Thyroid gland (tissue), 4 donors: ENCODE measurements at regions not wholly inside any gene's neighbourhood (a gene's known extent, or its start where the extent isn't known, plus 50 kb on each side); places are given as distances from the start of the nearest gene placed in this dataset.

ENCODE experiments used
- DNase-seq, 2 donors: peaks; one replicate each; pipeline ENCODE4 v3.0.0-alpha.2; 2019
- H3K27ac ChIP-seq, 3 donors: fragments of 200-600 bp; sonication (generic); 1 replicate in 2 of 3; 2 replicates in 1 of 3; pipeline ENCODE4 v1.5.1; 2016 to 2019; ENCODE audit warnings: mild to moderate bottlenecking in 1 of 3, moderate library complexity in 1 of 3
- H3K27me3 ChIP-seq: fragments of 200-600 bp; sonication (generic); one replicate; pipeline ENCODE4 v1.5.1; 2019
- H3K36me3 ChIP-seq, 2 donors: fragments of 200-600 bp; sonication (generic); one replicate each; pipeline ENCODE4 v1.5.1; 2016 to 2019
- H3K4me1 ChIP-seq, 2 donors: fragments of 200-600 bp; sonication (generic); one replicate each; pipeline ENCODE4 v1.5.1; 2017 to 2019
- H3K4me3 ChIP-seq, 3 donors: fragments of 200-600 bp; sonication (generic); replicated peaks in 1 of 3; 1 replicate in 2 of 3; 2 replicates in 1 of 3; pipeline ENCODE4 v1.5.1; 2016; ENCODE audit warnings: mild to moderate bottlenecking in 1 of 3
- H3K9me3 ChIP-seq: fragments of 200-600 bp; sonication (generic); one replicate; pipeline ENCODE4 v1.5.1; 2017
- POLR2A ChIP-seq, 2 donors: fragments of 450-650 bp; IDR thresholded peaks; one replicate each; pipeline ENCODE4 v1.6.1; 2017; ENCODE audit warnings: antibody characterized with exemption in 2 of 2, mild to moderate bottlenecking in 2 of 2, moderate library complexity in 1 of 2
- WGBS, 2 donors: methylation state at CpG; one replicate each; pipeline ENCODE4 v1.1.5; 2017; 5-methylcytosine and 5-hydroxymethylcytosine counted together
- intact Hi-C: fragments of 100-400 bp; cut with DNase I; formaldehyde crosslinking; loops from one replicate; pipeline ENCODE4 v1.15.1; 2023
- TF ChIP-seq, protein P1 (sequence below), 6 experiments: fragments of 200-600 bp in 3 of 6; fragments of 450-650 bp in 3 of 6; sonication (generic) in 3 of 6; IDR thresholded peaks; one replicate each; pipeline ENCODE4 v1.5.1; 2016 to 2019; ENCODE audit warnings: antibody characterized with exemption in 6 of 6, mild to moderate bottlenecking in 2 of 6, inconsistent platforms in 1 of 6, moderate library complexity in 1 of 6

DNA sequence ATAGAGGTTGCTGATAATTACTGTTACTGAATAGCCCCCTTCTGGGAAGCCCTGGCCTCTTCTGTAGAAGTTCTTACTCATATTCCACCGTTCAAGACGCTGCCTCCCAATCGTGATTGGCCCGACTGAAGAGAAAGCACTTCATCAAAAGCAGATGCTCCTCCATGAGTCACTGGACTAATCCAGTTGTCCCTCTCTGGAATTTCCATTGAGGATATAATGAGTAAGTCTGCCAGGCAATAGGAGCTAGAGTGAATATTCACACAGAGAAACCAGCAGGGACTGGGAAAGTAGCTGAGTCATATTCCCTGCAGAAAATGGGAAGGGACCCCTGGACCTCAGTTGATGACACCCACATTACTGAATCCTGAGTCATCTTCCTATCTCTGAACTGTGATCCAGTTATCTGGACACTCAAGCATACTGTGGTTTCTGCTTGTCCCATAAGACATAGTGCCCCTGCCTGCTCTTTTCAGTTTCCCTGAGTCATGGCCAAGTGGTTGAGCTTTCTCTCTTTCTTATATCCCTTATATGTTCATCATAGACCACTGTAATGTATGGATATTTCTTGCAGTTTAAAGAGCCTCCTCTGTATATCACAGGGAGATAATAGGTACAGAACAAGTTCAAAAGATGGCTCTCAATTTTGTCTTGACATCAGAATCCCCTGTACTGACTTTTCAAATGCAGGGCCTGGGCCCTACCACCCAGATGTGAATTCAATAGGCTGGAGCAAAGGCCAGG lies 151.2 kb upstream of the CDIN1 start:
- WGBS, 2 donors = 69 to 79% methylated on average over 4 of the region's 4 CpGs
- no peak for DNase-seq
- TF ChIP-seq, protein P1, sequence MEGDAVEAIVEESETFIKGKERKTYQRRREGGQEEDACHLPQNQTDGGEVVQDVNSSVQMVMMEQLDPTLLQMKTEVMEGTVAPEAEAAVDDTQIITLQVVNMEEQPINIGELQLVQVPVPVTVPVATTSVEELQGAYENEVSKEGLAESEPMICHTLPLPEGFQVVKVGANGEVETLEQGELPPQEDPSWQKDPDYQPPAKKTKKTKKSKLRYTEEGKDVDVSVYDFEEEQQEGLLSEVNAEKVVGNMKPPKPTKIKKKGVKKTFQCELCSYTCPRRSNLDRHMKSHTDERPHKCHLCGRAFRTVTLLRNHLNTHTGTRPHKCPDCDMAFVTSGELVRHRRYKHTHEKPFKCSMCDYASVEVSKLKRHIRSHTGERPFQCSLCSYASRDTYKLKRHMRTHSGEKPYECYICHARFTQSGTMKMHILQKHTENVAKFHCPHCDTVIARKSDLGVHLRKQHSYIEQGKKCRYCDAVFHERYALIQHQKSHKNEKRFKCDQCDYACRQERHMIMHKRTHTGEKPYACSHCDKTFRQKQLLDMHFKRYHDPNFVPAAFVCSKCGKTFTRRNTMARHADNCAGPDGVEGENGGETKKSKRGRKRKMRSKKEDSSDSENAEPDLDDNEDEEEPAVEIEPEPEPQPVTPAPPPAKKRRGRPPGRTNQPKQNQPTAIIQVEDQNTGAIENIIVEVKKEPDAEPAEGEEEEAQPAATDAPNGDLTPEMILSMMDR (IDR thresholded peaks at IDR 0.05) = no peak
- TF ChIP-seq POLR2A (IDR thresholded peaks at IDR 0.05) = no peak
- Histone ChIP-seq H3K4me1 (no peaks in the 10 kb centered on the region), H3K36me3 (no peaks in the 10 kb centered on the region), H3K27me3 (no peaks in the 10 kb centered on the region), H3K4me3 (no peak overlapping the region), H3K9me3 (no peaks in the 10 kb centered on the region), H3K27ac (no peak overlapping the region)
- intact Hi-C loops = no loop called here

DNA sequence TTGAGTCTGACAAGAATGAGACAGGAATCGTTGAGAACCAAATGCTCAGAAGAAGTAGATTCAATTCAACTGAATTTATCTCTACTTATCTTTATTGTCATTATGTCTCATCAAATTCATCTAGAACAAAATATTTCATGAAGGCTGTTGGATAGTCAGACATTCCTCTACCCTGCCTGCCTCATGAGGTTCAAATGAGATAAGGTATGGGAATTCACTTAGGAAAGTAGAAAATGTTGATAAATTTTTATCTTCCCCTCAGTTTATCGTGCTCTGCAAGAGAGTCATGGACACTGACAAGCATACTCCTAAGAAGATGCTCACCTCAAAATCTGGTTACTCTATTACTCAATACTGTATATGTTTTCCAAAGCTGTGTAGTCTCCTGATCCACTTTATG lies 149.7 kb upstream of the CDIN1 start:
- Histone ChIP-seq H3K27me3 (no peaks in the 10 kb centered on the region), H3K27ac (no peak overlapping the region), H3K4me3 (no peak overlapping the region), H3K36me3 (no peaks in the 10 kb centered on the region), H3K4me1 (no peaks in the 10 kb centered on the region), H3K9me3 (no peaks in the 10 kb centered on the region)
- WGBS, 2 donors = 94% methylated on average over 2 of the region's 2 CpGs
- TF ChIP-seq POLR2A (IDR thresholded peaks at IDR 0.05) = no peak
- TF ChIP-seq, protein P1 (IDR thresholded peaks at IDR 0.05) = no peak
- no peak for DNase-seq
- intact Hi-C loops = no loop called here

DNA sequence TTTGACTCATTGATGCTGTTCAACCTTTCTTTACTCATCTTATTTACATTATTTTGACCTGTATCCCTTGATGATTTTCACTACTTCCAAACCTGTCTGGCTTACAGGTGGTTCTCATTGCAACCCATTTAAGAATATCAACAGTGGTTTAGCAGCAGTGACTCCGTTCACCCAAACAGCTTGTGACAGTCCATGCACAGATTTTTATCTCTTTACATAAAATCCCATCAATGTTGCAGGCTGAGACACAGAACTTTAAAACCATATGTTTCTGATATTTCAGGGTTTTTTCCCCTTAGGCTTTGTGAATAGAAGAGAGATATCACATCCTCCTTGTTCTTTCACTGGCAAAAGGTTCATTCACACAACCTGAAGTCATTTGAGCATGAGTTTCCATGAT lies 149.1 kb upstream of the CDIN1 start:
- WGBS, 2 donors = 84 to 89% methylated on average over 1 of the region's 1 CpG

DNA sequence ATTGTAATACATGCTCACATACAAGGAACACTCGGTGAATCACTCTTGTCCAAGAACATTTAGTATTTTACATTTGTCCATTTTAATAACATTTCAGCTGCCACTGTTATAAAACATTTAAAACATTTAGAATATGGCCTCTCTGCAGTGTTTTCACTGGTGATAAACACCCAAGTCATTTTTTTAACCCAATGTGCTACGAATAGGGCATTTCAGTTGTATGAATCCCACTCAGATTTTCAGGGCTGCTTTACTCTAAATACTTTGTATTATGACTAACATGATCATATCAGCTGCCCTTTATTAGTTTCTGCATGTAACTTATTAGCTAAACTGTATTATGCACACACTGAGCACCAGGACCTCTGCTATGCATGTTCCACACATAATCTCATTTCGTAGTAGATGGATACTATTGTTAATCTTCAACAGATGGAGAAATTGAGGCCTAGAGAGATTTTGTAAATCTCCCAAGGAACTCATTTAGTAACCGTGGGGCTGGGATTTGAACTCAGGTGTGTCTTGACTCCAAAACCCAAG lies 148.6 kb upstream of the CDIN1 start:
- Histone ChIP-seq H3K27ac (no peak overlapping the region), H3K4me3 (no peak overlapping the region), H3K36me3 (no peaks in the 10 kb centered on the region), H3K27me3 (no peaks in the 10 kb centered on the region), H3K4me1 (no peaks in the 10 kb centered on the region), H3K9me3 (no peaks in the 10 kb centered on the region)
- TF ChIP-seq, protein P1 (IDR thresholded peaks at IDR 0.05) = no peak
- TF ChIP-seq POLR2A (IDR thresholded peaks at IDR 0.05) = no peak
- 87 to 92% methylated on average over 4 of the region's 4 CpGs for WGBS, 2 donors
- DNase-seq = no peak
- intact Hi-C loops = no loop called here

More for the DNA sequence above, 149.1 kb upstream of the CDIN1 start:
- no peak overlapping the region for H3K27ac ChIP-seq
- intact Hi-C loops = no loop called here
- no peak for TF ChIP-seq POLR2A (IDR thresholded peaks at IDR 0.05)
- no peak overlapping the region for H3K4me3 ChIP-seq
- DNase-seq = no peak
- no peaks in the 10 kb centered on the region for H3K36me3 ChIP-seq
- H3K27me3 ChIP-seq = no peaks in the 10 kb centered on the region
- H3K4me1 ChIP-seq = no peaks in the 10 kb centered on the region
- no peaks in the 10 kb centered on the region for H3K9me3 ChIP-seq

DNA sequence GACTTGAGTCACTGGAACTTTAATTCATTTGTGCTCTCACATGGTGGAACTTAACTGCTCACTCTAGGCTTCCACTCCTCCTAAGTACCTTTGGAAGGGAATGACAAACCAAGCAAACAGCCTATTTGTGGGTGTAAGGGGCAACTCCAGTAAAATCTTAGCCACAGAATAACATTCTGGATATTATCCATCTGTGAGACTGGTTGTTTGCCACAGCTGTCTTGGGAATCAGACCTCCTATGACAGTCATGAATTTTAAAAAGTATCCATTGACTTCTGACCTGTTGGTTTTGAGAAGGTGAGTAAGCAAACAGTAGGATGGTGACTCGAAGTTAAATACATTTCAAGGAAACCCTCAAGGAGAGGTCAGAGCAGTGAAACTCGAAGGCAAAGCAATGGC lies 147.3 kb upstream of the CDIN1 start:
- Histone ChIP-seq H3K4me1 (no peaks in the 10 kb centered on the region), H3K27me3 (no peaks in the 10 kb centered on the region), H3K27ac (no peak overlapping the region), H3K36me3 (no peaks in the 10 kb centered on the region), H3K4me3 (no peak overlapping the region), H3K9me3 (no peaks in the 10 kb centered on the region)
- 35 to 45% methylated on average over 2 of the region's 2 CpGs for WGBS, 2 donors
- intact Hi-C loops = no loop called here
- no peak for DNase-seq
- TF ChIP-seq, protein P1 (IDR thresholded peaks at IDR 0.05) = no peak
- TF ChIP-seq POLR2A (IDR thresholded peaks at IDR 0.05) = no peak
